HFFc6 (cell line): ENCODE measurements at regions not wholly inside any gene's neighbourhood (a gene's known extent, or its start where the extent isn't known, plus 50 kb on each side); places are given as distances from the start of the nearest gene placed in this dataset.

Source experiments
- DNase-seq: peaks from one replicate; pipeline ENCODE4 v3.0.0-alpha.2; 2018
- H3K27ac Mint-ChIP-seq: 2 replicates; pipeline ENCODE4 v1.8.0; 2020; ENCODE audit warnings: mild to moderate bottlenecking, mixed read lengths
- H3K27me3 Mint-ChIP-seq: 2 replicates; pipeline ENCODE4 v1.8.0; 2021; ENCODE audit warnings: mild to moderate bottlenecking, moderate library complexity, mixed read lengths; ENCODE audit not compliant: insufficient read depth
- H3K36me3 Mint-ChIP-seq: 2 replicates; pipeline ENCODE4 v1.8.0; 2021; ENCODE audit warnings: low read depth, mixed read lengths
- H3K4me1 Mint-ChIP-seq: 2 replicates; pipeline ENCODE4 v1.8.0; 2020; ENCODE audit warnings: low read depth, mixed read lengths
- H3K4me3 Mint-ChIP-seq: 2 replicates; pipeline ENCODE4 v1.8.0; 2020; ENCODE audit warnings: mild to moderate bottlenecking, moderate library complexity, mixed read lengths
- H3K9me3 Mint-ChIP-seq: 2 replicates; pipeline ENCODE4 v1.8.0; 2020; ENCODE audit warnings: mild to moderate bottlenecking, mixed read lengths
- TF ChIP-seq, protein P1 (sequence below): fragments of 200-600 bp; sonication (generic); IDR thresholded peaks from 2 replicates; pipeline ENCODE4 v1.5.0; 2021; ENCODE audit warnings: antibody characterized with exemption, mild to moderate bottlenecking

DNA sequence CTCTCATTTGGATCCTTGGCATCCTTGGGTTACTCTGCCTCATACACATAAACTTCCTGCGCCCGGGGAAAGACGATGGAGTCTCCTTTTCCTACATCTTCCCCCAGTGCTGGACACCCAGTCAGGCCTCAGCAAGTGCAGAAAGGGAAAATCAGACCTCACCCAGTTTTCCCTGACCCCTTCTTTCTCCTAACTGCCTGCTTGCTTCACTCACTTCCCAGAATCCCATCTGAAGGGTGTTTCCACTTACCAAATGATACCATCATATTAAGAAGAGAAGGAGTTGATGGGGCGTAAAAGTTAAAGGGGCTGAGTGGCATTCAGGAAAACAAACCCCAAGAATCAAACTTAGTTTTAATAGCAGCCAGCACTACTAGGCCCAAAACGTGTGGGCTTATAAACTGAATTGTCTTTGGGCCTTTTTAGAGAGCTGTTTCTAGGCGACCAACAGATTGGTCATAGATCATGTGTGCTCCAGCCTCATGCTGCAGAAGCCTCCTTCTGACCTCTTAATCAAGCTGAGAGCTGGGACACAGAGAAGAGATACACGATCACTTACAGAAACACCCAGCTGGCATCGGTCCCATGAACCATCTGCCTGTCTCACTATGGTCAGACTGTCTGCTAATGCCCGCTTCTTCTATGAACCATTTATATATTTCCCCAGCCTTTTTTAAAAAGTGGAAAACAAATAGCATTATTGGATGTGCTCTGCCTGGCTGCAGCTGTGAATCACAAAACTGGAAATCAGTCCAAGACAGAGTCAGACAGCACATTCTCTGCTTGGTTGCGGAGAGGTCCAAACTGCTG, 165.7 kb upstream of the SLC14A2 start:
- TF ChIP-seq, protein P1, sequence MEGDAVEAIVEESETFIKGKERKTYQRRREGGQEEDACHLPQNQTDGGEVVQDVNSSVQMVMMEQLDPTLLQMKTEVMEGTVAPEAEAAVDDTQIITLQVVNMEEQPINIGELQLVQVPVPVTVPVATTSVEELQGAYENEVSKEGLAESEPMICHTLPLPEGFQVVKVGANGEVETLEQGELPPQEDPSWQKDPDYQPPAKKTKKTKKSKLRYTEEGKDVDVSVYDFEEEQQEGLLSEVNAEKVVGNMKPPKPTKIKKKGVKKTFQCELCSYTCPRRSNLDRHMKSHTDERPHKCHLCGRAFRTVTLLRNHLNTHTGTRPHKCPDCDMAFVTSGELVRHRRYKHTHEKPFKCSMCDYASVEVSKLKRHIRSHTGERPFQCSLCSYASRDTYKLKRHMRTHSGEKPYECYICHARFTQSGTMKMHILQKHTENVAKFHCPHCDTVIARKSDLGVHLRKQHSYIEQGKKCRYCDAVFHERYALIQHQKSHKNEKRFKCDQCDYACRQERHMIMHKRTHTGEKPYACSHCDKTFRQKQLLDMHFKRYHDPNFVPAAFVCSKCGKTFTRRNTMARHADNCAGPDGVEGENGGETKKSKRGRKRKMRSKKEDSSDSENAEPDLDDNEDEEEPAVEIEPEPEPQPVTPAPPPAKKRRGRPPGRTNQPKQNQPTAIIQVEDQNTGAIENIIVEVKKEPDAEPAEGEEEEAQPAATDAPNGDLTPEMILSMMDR = no peak
- Mint-ChIP-seq H3K4me3 (no peak overlapping the region), H3K27ac (no peak overlapping the region), H3K36me3 (no peaks in the 10 kb centered on the region), H3K27me3 (peaks cover 2% of the 10 kb centered on the region), H3K9me3 (no peaks in the 10 kb centered on the region), H3K4me1 (no peaks in the 10 kb centered on the region)
- no peak for DNase-seq

DNA sequence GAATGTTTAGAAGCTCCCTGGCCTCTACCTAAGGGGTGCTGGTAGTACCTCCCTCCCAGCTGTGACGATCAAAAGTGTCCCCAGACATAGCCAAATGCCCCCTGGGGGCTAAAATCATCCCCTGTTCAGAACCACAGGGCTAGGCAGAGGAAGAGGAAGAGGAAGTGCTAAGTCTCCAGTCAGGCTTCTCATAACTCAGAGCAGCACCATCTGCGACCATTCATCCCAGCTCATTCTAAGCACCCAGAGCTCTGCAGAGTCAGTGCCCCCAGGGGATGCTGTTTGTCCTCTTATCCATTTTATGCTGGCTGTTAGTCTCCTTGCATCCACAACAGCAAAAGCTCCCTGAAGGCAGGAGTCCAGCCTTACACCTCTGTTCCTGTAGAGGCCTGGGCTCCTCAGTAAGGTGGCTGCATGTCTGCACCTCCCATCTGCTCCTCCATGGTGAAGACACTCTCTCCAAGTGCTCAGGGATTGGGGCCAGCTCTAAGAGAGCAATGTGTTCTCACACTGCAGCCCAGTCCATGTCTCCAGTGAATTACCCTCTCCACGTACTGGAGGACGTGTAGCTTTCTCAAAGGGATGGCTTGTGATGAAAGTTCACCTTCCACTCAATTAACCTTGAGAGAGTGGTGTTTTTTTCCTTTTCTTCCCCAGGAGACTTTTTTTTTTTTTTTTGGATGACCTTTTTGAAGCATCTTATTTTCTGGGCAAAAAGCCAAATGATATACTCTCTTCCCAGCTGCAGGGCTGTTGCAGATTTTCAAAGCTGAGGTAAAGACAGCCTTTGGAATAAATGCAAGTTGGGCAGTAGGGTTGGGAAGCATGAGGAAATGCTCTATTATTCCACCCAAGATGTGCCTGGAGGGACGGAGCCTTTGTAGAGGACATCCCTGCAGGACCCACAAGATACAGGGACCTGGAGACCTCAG, 158.9 kb upstream of the SLC14A2 start:
- Mint-ChIP-seq H3K36me3 (no peaks in the 10 kb centered on the region), H3K27ac (no peak overlapping the region), H3K9me3 (no peaks in the 10 kb centered on the region), H3K27me3 (peaks cover 5% of the 10 kb centered on the region), H3K4me3 (no peak overlapping the region), H3K4me1 (no peaks in the 10 kb centered on the region)
- TF ChIP-seq, protein P1 = no peak
- DNase-seq = no peak

DNA sequence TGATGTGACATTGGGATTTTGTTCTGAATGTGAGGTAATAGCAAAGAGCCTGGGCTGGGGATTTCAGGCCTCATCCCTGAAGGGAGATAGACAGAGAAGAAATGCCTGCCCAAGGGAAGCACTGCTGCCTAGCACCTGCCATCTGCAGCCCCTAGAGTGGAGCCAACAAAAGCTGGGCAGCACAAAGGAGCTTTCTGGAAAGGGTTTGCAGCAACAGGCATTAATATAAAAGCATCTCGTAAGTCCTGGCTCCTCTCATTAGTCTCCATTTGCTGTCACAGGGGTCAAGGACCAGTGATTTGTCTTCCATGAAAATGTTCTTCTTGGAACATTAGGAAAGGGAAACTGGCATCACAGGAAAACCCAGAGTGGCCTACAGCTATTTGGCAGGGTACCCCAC, 157.2 kb upstream of the SLC14A2 start:
- peaks cover 4% of the 10 kb centered on the region for H3K27me3 Mint-ChIP-seq
- H3K27ac Mint-ChIP-seq = no peak overlapping the region
- H3K36me3 Mint-ChIP-seq = no peaks in the 10 kb centered on the region
- no peak for DNase-seq
- H3K4me1 Mint-ChIP-seq = no peaks in the 10 kb centered on the region
- H3K4me3 Mint-ChIP-seq = no peak overlapping the region
- no peaks in the 10 kb centered on the region for H3K9me3 Mint-ChIP-seq
- TF ChIP-seq, protein P1 = no peak

DNA sequence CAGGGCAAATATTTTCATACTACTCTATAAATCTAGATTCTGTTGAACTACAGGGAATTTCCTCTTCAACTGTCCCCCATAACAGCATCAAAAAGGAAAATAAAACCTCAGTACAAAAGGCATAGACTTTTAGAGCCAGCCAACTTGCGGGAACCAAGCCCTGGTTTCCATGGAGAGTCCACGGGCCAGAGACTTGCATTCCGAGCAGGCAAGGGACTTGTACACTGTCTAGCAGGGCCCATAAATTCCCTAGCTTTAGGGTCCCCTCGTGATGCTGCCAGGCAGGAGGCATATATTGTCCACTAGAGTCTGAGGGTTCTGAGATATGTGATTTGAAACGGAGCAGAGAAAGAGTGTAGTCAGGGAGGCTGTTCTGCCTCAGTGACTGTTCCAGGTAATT, 153.1 kb upstream of the SLC14A2 start:
- H3K27me3 Mint-ChIP-seq = peaks cover 14% of the 10 kb centered on the region

DNA sequence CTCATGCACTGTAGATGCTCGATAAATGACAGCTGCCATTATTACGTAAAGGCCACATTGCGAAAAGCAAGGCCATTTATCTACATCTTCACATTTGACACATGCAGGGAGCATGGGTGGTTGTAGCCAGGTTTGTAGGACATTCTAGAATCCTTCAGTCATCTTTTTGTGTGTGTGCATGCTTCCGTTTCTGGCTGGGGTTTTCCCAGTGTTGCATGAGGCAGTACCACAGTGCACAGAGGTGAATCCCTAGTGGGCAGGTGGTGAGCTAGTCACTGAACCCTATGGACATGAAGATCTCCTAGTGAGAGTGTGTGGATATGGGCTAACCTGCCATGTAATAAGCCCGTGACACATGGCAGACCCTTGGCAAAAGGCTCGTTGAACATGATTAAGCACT, 151.8 kb upstream of the SLC14A2 start:
- no peak overlapping the region for H3K27ac Mint-ChIP-seq

More for the DNA sequence above, 153.1 kb upstream of the SLC14A2 start:
- H3K4me1 Mint-ChIP-seq = no peaks in the 10 kb centered on the region
- H3K27ac Mint-ChIP-seq = no peak overlapping the region
- no peak overlapping the region for H3K4me3 Mint-ChIP-seq
- DNase-seq = no peak
- H3K9me3 Mint-ChIP-seq = no peaks in the 10 kb centered on the region
- no peaks in the 10 kb centered on the region for H3K36me3 Mint-ChIP-seq
- TF ChIP-seq, protein P1 = no peak

More for the DNA sequence above, 151.8 kb upstream of the SLC14A2 start:
- no peaks in the 10 kb centered on the region for H3K9me3 Mint-ChIP-seq
- H3K27me3 Mint-ChIP-seq = peaks cover 13% of the 10 kb centered on the region
- no peaks in the 10 kb centered on the region for H3K4me1 Mint-ChIP-seq
- no peak for DNase-seq
- no peaks in the 10 kb centered on the region for H3K36me3 Mint-ChIP-seq
- H3K4me3 Mint-ChIP-seq = no peak overlapping the region
- TF ChIP-seq, protein P1 = no peak
